ENCODE measurements at regions not wholly inside any gene's neighbourhood (a gene's known extent, or its start where the extent isn't known, plus 50 kb on each side); places are given as distances from the start of the nearest gene placed in this dataset.

- no peak for DNase-seq (ENCODE audit: low spot score)
- in situ Hi-C loops (cut with MboI; ENCODE audit: low pct_unique_long_range_greater_than_20kb, low sequenced_read_pairs, unreplicated experiment) = no loop called here
- TF ChIP-seq, protein P1, sequence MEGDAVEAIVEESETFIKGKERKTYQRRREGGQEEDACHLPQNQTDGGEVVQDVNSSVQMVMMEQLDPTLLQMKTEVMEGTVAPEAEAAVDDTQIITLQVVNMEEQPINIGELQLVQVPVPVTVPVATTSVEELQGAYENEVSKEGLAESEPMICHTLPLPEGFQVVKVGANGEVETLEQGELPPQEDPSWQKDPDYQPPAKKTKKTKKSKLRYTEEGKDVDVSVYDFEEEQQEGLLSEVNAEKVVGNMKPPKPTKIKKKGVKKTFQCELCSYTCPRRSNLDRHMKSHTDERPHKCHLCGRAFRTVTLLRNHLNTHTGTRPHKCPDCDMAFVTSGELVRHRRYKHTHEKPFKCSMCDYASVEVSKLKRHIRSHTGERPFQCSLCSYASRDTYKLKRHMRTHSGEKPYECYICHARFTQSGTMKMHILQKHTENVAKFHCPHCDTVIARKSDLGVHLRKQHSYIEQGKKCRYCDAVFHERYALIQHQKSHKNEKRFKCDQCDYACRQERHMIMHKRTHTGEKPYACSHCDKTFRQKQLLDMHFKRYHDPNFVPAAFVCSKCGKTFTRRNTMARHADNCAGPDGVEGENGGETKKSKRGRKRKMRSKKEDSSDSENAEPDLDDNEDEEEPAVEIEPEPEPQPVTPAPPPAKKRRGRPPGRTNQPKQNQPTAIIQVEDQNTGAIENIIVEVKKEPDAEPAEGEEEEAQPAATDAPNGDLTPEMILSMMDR (IDR thresholded peaks at IDR 0.05; ENCODE audit: extremely low read depth, insufficient read depth, missing control alignments) = no peak
These were observed 242.5 kb upstream of the AJAP1 start for GRCh38 chr1:4411862-4412261.

DNA sequence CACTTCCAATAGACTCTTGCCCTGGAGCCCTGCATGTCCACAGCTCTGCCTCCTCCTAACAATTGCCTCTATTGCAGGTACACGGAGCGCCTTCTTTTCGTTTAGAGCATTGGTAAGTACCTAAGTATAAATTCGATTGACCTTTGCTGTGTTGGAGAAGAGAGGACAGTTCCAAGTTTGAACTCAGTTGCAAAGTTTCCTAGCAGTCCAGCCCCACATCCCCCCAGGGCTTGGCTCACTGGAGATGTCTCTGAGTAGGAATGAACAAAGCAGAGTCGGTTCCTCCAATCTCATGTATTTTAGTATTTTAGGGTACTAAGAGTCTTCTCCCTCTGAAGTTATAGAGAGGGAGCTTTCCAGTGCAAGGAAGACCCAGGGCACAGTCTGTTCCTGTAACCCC is 238.9 kb upstream of the AJAP1 start:
- DNase-seq (ENCODE audit: low spot score) = no peak
- TF ChIP-seq, protein P1 (IDR thresholded peaks at IDR 0.05; ENCODE audit: extremely low read depth, insufficient read depth, missing control alignments) = no peak
- in situ Hi-C loops (cut with MboI; ENCODE audit: low pct_unique_long_range_greater_than_20kb, low sequenced_read_pairs, unreplicated experiment) = no loop called here

- TF ChIP-seq, protein P1 (IDR thresholded peaks at IDR 0.05; ENCODE audit: extremely low read depth, insufficient read depth, missing control alignments) = no peak
- no peak for DNase-seq (ENCODE audit: low spot score)
- in situ Hi-C loops (cut with MboI; ENCODE audit: low pct_unique_long_range_greater_than_20kb, low sequenced_read_pairs, unreplicated experiment) = no loop called here
These were observed 238.2 kb upstream of the AJAP1 start for GRCh38 chr1:4416189-4416588.

DNA sequence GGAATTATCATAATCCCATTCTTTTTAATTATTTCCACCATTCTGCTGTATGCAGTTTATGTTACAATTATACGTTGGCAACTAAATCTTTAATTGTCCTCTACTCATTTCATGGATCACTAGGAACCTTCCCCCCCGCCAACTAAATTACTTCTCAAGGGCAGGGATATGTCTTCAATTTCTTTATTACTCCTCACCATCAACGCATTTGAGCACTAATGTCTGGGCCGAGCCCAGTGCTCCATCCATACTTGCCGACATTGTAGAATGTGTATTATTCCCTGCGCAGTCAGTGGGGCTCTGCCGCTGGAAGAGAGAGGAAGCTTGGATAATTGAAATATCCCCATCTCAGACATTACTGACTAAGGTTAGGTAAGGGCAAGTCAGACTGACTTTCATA is 236.4 kb upstream of the AJAP1 start:
- in situ Hi-C loops (cut with MboI; ENCODE audit: low pct_unique_long_range_greater_than_20kb, low sequenced_read_pairs, unreplicated experiment) = no loop called here
- no peak for DNase-seq (ENCODE audit: low spot score)
- TF ChIP-seq, protein P1 (IDR thresholded peaks at IDR 0.05; ENCODE audit: extremely low read depth, insufficient read depth, missing control alignments) = no peak

DNA sequence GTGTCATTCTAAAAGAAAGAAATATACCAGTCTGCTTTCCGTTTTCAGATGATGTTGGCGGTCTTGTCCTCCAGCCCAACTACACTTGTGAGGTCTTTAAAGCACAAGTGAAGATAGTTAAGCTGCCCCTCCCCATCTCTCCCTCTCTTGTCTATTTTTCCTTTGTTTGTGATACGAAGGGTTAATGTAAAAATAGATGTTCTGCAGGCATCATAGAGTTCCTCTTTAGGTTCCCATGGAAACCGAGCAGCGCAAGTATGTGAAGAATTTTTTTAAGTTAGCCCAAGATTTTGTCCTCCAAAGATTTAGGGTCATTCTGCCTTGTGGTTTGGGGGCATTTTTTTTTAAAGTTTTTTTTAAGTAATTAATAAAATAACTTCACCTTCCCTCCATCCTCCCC is 232.4 kb upstream of the AJAP1 start:
- TF ChIP-seq, protein P1 (IDR thresholded peaks at IDR 0.05; ENCODE audit: extremely low read depth, insufficient read depth, missing control alignments) = no peak
- DNase-seq (ENCODE audit: low spot score) = no peak
- in situ Hi-C loops (cut with MboI; ENCODE audit: low pct_unique_long_range_greater_than_20kb, low sequenced_read_pairs, unreplicated experiment) = no loop called here

DNA sequence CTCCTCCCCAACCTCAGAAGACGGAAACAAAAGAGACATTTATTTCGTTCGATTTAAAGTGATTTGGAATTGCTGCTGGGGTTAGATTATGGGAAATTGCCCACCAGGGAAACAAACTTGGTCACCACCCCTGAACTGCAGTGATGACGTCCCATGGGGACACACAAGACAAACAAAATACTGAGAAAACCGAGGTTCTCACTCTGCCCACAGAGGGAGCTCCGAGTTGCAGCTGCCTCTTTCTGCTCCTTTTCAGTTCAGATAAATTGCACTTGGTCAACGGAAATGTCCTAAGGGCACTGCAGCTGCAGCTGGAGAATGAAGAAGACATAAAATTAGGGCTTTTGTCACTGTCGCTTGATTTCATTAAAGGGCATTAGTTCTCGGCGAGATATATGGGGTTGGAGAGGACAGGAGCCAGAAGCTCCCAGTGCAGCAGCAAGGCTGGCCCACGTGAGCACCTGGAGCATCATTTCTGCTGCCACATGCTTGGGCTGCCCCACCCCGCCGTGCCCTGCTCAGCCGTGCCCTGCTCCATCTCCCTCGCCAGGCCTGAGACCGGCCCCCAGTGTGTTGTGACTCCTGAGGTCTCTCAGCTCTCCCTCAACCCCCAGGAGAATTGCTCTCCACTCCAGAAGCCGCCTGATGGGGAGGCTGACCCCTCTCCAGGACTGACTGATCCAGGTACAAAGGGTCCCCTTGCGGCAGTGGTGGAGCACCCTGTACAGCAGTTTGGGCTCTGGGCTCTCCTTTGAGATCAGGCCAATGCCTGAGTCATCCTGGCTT is 231.7 kb upstream of the AJAP1 start:
- TF ChIP-seq, protein P1 (IDR thresholded peaks at IDR 0.05; ENCODE audit: extremely low read depth, insufficient read depth, missing control alignments) = no peak
- no peak for DNase-seq (ENCODE audit: low spot score)
- in situ Hi-C loops (cut with MboI; ENCODE audit: low pct_unique_long_range_greater_than_20kb, low sequenced_read_pairs, unreplicated experiment) = no loop called here
